ENCODE measurements at regions not wholly inside any gene's neighbourhood (a gene's known extent, or its start where the extent isn't known, plus 50 kb on each side); places are given as distances from the start of the nearest gene placed in this dataset.

DNA sequence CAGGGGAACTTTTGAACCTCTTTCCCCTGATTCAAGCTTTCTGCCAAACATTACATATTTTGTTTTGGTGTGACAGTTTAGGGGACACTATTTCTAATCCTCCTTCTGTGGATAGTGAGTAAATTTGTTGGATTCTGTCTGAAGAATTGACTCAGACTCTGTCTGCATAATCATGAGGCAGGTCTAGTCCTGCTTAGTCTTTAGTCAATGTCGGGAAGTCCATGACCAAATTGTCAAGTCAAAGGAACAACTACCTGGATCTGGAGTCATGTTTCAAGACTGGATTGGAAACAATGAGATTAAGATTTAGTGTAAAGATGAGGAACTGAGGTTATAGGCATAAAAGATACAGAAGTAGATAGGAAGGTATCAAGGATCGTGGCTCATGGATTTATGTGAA is 100.9 kb downstream of the MAGEB17 start:
- Histone ChIP-seq H2AFZ (ENCODE audit: low read length) (no peak overlapping the region), H3K4me1 (ENCODE audit: low read length) (no peaks in the 10 kb centered on the region)
- TF ChIP-seq EZH2 (optimal IDR thresholded peaks at IDR 0.05; ENCODE audit: low read depth, low read length) (no peak), EZH2phosphoT487 (IDR thresholded peaks at IDR 0.05; ENCODE audit: low read length) (no peak)
- TF ChIP-seq, protein P1, sequence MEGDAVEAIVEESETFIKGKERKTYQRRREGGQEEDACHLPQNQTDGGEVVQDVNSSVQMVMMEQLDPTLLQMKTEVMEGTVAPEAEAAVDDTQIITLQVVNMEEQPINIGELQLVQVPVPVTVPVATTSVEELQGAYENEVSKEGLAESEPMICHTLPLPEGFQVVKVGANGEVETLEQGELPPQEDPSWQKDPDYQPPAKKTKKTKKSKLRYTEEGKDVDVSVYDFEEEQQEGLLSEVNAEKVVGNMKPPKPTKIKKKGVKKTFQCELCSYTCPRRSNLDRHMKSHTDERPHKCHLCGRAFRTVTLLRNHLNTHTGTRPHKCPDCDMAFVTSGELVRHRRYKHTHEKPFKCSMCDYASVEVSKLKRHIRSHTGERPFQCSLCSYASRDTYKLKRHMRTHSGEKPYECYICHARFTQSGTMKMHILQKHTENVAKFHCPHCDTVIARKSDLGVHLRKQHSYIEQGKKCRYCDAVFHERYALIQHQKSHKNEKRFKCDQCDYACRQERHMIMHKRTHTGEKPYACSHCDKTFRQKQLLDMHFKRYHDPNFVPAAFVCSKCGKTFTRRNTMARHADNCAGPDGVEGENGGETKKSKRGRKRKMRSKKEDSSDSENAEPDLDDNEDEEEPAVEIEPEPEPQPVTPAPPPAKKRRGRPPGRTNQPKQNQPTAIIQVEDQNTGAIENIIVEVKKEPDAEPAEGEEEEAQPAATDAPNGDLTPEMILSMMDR (IDR thresholded peaks at IDR 0.05; ENCODE audit: low read length), result no peak

DNA sequence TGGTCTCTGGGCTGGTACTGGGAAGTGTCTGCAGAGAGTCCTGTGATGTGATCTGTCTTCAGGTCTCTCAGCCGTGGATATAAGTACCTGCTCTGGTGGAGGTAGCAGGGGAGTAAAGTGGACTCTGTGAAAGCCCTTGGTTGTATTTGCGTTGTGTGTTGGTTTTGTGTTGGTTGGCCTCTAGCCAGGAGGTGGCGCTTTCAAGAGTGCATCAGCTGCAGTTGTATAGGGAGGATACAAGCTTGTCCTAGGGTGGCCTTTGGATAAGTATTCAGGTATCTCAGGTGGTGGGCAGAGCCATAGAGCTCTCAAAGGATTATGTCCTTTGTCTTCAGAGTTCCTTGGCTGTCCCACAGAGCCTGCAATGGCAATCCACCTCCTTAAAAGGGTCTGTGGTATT is 111.6 kb downstream of the MAGEB17 start:
- no peaks in the 10 kb centered on the region for H4K20me1 ChIP-seq (ENCODE audit: insufficient read depth, low read length)
- TF ChIP-seq EZH2phosphoT487 (IDR thresholded peaks at IDR 0.05; ENCODE audit: low read length) (no peak), EZH2 (optimal IDR thresholded peaks at IDR 0.05; ENCODE audit: low read depth, low read length) (no peak)
- TF ChIP-seq, protein P1 (IDR thresholded peaks at IDR 0.05; ENCODE audit: low read length), result no peak
- H3F3A ChIP-seq (ENCODE audit: insufficient read depth, low read length), result no peaks in the 10 kb centered on the region
- no peaks in the 10 kb centered on the region for H3K4me1 ChIP-seq (ENCODE audit: low read length)
- no peaks in the 10 kb centered on the region for H3K27me3 ChIP-seq (replicated peaks; ENCODE audit: insufficient read depth, low read length)
- H3K9me2 ChIP-seq (replicated peaks; ENCODE audit: insufficient read depth, low read length), result no peaks in the 10 kb centered on the region
- H3K36me3 ChIP-seq (replicated peaks; ENCODE audit: insufficient read depth, low read length), result no peaks in the 10 kb centered on the region
- no peaks in the 10 kb centered on the region for H3K9me3 ChIP-seq (replicated peaks; ENCODE audit: insufficient read depth, low read length)
- no peak overlapping the region for H2AFZ ChIP-seq (ENCODE audit: low read length)
- no peak overlapping the region for H3K4me2 ChIP-seq (ENCODE audit: low read depth, low read length)
- H3K79me2 ChIP-seq (ENCODE audit: low read length), result no peaks in the 10 kb centered on the region
- H3K9ac ChIP-seq (ENCODE audit: low read length), result no peak overlapping the region
- no peak overlapping the region for H3K27ac ChIP-seq (ENCODE audit: low read length)
- no peak for DNase-seq
- no peak overlapping the region for H3K4me3 ChIP-seq (ENCODE audit: low read length)

More for the DNA sequence above, 100.9 kb downstream of the MAGEB17 start:
- no peak for DNase-seq
- no peak overlapping the region for H3K4me2 ChIP-seq (ENCODE audit: low read depth, low read length)
- no peak overlapping the region for H3K9ac ChIP-seq (ENCODE audit: low read length)
- H3K27ac ChIP-seq (ENCODE audit: low read length), result no peak overlapping the region
- H3K36me3 ChIP-seq (replicated peaks; ENCODE audit: insufficient read depth, low read length), result no peaks in the 10 kb centered on the region
- H3K27me3 ChIP-seq (replicated peaks; ENCODE audit: insufficient read depth, low read length), result no peaks in the 10 kb centered on the region
- no peak overlapping the region for H3K4me3 ChIP-seq (ENCODE audit: low read length)
- H3K79me2 ChIP-seq (ENCODE audit: low read length), result no peaks in the 10 kb centered on the region
- no peaks in the 10 kb centered on the region for H3K9me2 ChIP-seq (replicated peaks; ENCODE audit: insufficient read depth, low read length)
- no peaks in the 10 kb centered on the region for H3K9me3 ChIP-seq (replicated peaks; ENCODE audit: insufficient read depth, low read length)
- no peaks in the 10 kb centered on the region for H4K20me1 ChIP-seq (ENCODE audit: insufficient read depth, low read length)
- no peaks in the 10 kb centered on the region for H3F3A ChIP-seq (ENCODE audit: insufficient read depth, low read length)

DNA sequence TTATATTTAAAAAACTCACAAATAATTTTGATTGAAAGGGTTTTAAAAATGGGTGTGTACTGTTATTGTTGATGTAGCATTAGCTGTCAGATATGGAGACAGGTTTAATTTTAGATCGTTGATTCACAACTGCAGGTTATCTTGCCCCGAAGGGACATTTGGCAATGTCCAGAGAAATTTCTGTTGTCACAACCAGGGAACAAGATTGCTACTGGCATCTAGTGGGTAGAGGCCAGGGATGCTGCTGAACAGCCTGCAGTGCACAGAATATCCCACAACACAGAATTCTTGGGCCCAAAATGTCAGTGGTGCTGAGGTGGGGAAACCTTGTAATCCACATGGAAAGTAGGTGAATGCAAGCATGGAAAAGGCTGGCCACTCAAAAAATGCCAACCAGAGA is 114.9 kb downstream of the MAGEB17 start:
- Histone ChIP-seq H3K36me3 (replicated peaks; ENCODE audit: insufficient read depth, low read length) (no peaks in the 10 kb centered on the region), H3K9me2 (replicated peaks; ENCODE audit: insufficient read depth, low read length) (no peaks in the 10 kb centered on the region), H3K4me1 (ENCODE audit: low read length) (no peaks in the 10 kb centered on the region), H3K9ac (ENCODE audit: low read length) (no peak overlapping the region), H2AFZ (ENCODE audit: low read length) (no peak overlapping the region), H3K4me2 (ENCODE audit: low read depth, low read length) (no peak overlapping the region), H4K20me1 (ENCODE audit: insufficient read depth, low read length) (no peaks in the 10 kb centered on the region), H3F3A (ENCODE audit: insufficient read depth, low read length) (no peaks in the 10 kb centered on the region), H3K27ac (ENCODE audit: low read length) (no peak overlapping the region), H3K79me2 (ENCODE audit: low read length) (no peaks in the 10 kb centered on the region), H3K9me3 (replicated peaks; ENCODE audit: insufficient read depth, low read length) (no peaks in the 10 kb centered on the region), H3K4me3 (ENCODE audit: low read length) (no peak overlapping the region), H3K27me3 (replicated peaks; ENCODE audit: insufficient read depth, low read length) (no peaks in the 10 kb centered on the region)
- TF ChIP-seq EZH2phosphoT487 (IDR thresholded peaks at IDR 0.05; ENCODE audit: low read length) (no peak), EZH2 (optimal IDR thresholded peaks at IDR 0.05; ENCODE audit: low read depth, low read length) (no peak)
- TF ChIP-seq, protein P1 (IDR thresholded peaks at IDR 0.05; ENCODE audit: low read length), result no peak
- no peak for DNase-seq
